ENCODE measurements at regions not wholly inside any gene's neighbourhood (a gene's known extent, or its start where the extent isn't known, plus 50 kb on each side); places are given as distances from the start of the nearest gene placed in this dataset.

- peak; percentile 55 for DNase-seq (ENCODE audit: low read depth)
These were observed 55.8 kb upstream of the OR6J1 start for GRCh38 chr14:22699801-22700564.

- DNase-seq (ENCODE audit: low read depth), result no peak
These were observed 52.9 kb upstream of the OXA1L start for GRCh38 chr14:22713631-22713950.

GRCh38 chr14:22715186-22715812 is 51.2 kb upstream of the OXA1L start:
- DNase-seq (ENCODE audit: low read depth), result no peak

- DNase-seq (ENCODE audit: low read depth), result no peak
These were observed 50.6 kb upstream of the OXA1L start for GRCh38 chr14:22715890-22716289.
